ENCODE measurements at regions not wholly inside any gene's neighbourhood (a gene's known extent, or its start where the extent isn't known, plus 50 kb on each side); places are given as distances from the start of the nearest gene placed in this dataset.

DNA sequence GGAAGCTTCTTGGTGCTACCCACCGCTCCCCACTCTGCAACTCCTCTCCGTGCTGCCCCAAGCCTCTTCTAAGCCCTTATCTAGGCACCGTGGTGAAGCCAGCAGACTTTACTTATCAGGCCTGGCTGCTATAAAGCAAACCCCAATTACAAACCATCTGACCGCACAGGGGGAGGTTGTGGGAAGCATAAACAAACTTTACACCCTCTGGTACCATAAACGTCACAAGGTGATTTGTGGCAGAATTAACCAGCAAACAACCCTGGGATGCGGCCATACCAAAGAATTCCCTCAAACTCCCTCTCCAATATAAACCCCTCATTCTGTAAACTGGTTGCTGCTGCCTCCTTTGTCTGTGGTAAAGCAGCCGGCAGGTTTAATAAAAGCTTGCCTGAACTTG is 55.2 kb downstream of the MAGEC2 start:
- DNase-seq (ENCODE audit: low spot score) = no peak

- DNase-seq (ENCODE audit: low spot score) = no peak
Measured at GRCh38 chrX:142134533-142134932, 70.6 kb downstream of the MAGEC2 start.

DNA sequence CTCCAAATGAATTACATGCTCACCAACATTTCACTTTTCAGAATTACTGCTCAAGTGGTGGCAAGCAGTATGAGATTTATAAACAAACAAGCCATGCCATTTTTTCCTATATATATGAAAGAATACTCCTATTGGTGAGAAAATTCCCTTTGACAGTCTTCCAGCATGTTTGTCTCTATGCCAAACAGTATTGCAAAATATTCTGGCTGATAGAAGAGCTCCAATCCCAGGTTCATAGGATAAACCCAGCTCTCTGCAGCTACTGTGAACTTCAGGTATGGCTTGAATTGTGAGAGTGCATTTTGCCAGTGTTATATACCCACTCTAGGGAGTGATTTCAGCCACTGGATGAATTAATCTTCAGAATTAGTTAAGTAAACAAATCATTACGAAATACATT is 108.8 kb downstream of the MAGEC2 start:
- DNase-seq (ENCODE audit: low spot score) = no peak

GRCh38 chrX:142095651-142096245 is 109.3 kb downstream of the MAGEC2 start:
- no peak for DNase-seq (ENCODE audit: low spot score)

GRCh38 chrX:142089193-142089592 is 115.9 kb downstream of the MAGEC2 start:
- DNase-seq (ENCODE audit: low spot score) = peak; percentile 18

- no peak for DNase-seq (ENCODE audit: low spot score)
Measured at GRCh38 chrX:142084611-142085010, 120.5 kb downstream of the MAGEC2 start.

- no peak for DNase-seq (ENCODE audit: low spot score)
Measured at GRCh38 chrX:142076633-142077032, 128.5 kb downstream of the MAGEC2 start.

- DNase-seq (ENCODE audit: low spot score) = no peak
Measured at GRCh38 chrX:142068365-142068764, 136.7 kb downstream of the MAGEC2 start.

GRCh38 chrX:142060191-142060590 is 144.9 kb downstream of the MAGEC2 start:
- DNase-seq (ENCODE audit: low spot score) = no peak

- DNase-seq (ENCODE audit: low spot score) = no peak
Measured at GRCh38 chrX:142054094-142054493, 150.4 kb downstream of the MAGEC1 start.

DNA sequence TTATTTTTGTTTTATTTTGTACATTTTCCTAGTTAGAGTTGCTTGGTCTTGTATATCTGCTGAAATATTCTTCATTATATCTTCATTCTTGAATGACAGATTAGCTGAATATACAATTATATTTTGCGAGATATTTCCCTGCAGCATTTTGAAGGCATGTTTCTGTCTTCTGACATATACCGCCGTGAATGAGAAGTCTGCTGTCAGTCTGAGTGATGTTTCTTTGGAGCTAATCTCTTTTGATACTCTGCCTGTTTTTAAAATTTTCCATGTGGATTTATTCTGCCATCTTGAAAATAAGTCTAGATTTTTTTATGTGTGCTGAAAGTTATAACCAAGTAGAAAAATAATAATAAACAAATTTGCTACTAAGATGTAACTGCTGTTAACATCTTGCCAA is 148.5 kb downstream of the MAGEC1 start:
- no peak for DNase-seq (ENCODE audit: low spot score)

GRCh38 chrX:142043196-142043595 is 139.5 kb downstream of the MAGEC1 start:
- DNase-seq (ENCODE audit: low spot score) = no peak

DNA sequence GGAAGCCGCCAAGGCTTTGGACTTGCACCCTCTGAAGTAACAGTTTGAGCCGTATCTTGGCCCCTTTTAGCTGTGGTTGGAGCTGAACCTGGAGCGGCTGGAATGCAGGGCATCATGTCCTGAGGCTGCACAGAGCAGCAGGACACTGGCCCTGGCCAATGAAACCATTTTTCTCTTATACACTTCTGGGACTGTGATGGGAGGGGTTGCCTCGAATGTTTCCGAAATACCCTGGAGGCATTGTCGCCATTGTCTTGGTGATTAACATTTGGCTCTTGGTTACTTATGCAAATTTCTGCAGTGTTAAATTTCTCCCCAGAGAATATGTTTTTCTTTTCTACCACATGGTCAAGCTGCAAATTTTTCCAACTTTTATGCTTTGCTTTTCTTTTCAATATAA is 137.2 kb downstream of the MAGEC1 start:
- DNase-seq (ENCODE audit: low spot score) = no peak

GRCh38 chrX:142036116-142036515 is 132.4 kb downstream of the MAGEC1 start:
- no peak for DNase-seq (ENCODE audit: low spot score)

GRCh38 chrX:142005532-142005931 is 101.8 kb downstream of the MAGEC1 start:
- DNase-seq (ENCODE audit: low spot score) = no peak

- no peak for DNase-seq (ENCODE audit: low spot score)
Measured at GRCh38 chrX:142002471-142002870, 98.8 kb downstream of the MAGEC1 start.

DNA sequence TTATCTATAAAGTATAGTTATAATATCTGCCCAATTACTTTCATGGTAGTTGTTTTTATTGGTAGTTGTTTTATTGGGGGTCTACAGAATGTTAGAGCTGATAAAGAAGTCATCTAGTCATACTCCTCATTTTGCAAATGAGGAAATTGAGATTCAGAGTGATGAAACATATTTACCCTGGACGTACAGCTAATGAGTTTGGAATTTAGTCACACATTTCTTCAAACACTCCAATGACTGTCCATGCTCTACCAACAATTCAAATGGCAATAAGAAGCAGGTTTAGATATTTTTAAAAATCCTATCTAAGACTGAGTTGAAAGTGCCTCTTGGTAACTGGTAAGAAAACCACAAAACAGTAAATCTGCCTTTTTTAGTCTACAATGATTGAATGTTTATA is 98.2 kb downstream of the MAGEC1 start:
- DNase-seq (ENCODE audit: low spot score) = no peak

DNA sequence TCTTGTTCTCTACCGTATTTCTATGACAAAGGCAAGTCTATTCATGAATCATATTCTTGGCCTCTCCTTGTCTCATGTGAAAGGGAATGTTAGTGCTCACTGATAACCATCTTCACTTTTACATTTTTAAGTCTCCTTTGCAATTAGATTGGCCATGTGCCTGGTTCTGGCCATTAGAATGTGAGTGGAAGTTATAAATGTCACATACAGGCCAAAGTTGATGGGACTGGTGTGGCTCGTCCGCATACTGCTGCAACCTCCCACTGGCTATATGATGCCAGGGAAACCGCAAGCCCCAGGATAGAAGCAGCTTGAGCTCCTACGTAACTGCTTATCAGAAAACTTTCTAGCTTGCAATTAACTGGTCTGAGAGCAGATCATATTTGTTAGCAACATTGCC is 86.1 kb downstream of the MAGEC1 start:
- no peak for DNase-seq (ENCODE audit: low spot score)

DNA sequence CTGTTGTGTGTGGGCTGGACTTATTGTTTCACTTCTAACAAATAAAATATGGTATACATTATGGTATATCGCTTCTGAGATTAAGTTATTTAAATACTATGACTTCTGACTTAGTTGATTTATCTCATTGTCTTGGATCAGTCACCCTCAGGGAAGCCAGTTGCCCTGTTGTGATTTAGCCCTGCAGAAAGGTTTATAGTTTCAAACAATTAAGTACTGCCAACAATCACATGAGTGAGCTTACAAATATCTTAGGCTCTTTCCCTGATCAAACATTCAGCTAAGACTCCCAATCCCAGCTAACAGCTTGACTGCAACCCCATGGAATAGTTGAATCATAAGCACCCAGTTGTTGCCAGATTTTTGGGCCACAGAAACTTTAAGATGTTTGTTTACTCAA is 85.4 kb downstream of the MAGEC1 start:
- DNase-seq (ENCODE audit: low spot score) = no peak

- DNase-seq (ENCODE audit: low spot score) = no peak
Measured at GRCh38 chrX:141982296-141982695, 78.6 kb downstream of the MAGEC1 start.

GRCh38 chrX:141975839-141976238 is 72.1 kb downstream of the MAGEC1 start:
- DNase-seq (ENCODE audit: low spot score) = no peak

GRCh38 chrX:141969706-141970105 is 66.0 kb downstream of the MAGEC1 start:
- DNase-seq (ENCODE audit: low spot score) = no peak

DNA sequence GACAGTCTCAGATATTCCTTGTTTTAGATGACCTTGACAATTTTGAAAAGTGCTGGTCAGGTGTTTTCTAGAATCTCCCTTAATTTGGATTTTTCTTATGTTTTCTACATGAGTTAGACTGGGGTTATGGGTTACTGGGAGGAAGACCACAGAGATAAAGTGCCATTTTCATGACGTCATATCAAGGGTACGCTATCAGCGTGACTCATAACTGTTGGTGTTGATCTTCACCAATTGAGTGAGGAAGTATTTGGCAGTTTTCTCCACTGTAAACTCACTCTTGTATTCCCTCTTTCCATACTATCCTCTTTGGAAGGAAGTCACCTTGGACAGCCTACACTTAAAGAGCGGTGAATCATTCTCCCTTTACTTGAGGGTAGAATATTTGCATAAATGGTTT is 56.9 kb downstream of the MAGEC1 start:
- no peak for DNase-seq (ENCODE audit: low spot score)
